ENCODE measurements at regions not wholly inside any gene's neighbourhood (a gene's known extent, or its start where the extent isn't known, plus 50 kb on each side); places are given as distances from the start of the nearest gene placed in this dataset.

GRCh38 chr7:131189488-131189887 is 138.2 kb upstream of the MKLN1 start:
- TF ChIP-seq CTCF (IDR thresholded peaks at IDR 0.05) (no peak), POLR2A (IDR thresholded peaks at IDR 0.05) (no peak)

Measured in tibial nerve (tissue), 3 donors.